H9 (cell line): ENCODE measurements at regions not wholly inside any gene's neighbourhood (a gene's known extent, or its start where the extent isn't known, plus 50 kb on each side); places are given as distances from the start of the nearest gene placed in this dataset.

Source experiments
- DNase-seq: peaks from one replicate; pipeline ENCODE4 v3.0.0-alpha.2; 2017
- H2AFZ ChIP-seq: one replicate; pipeline ENCODE4 v1.6.1; 2013; ENCODE audit warnings: mild to moderate bottlenecking, low read length, control low read depth, moderate library complexity
- H2AK5ac ChIP-seq: 2 replicates; pipeline ENCODE4 v1.6.1; 2013; ENCODE audit warnings: low read length, control low read depth, mixed read lengths; ENCODE audit not compliant: insufficient read length
- H2BK120ac ChIP-seq: one replicate; pipeline ENCODE4 v1.6.1; 2013; ENCODE audit warnings: low read depth, mild to moderate bottlenecking, low read length, control low read depth, inconsistent platforms; ENCODE audit not compliant: poor library complexity, severe bottlenecking
- H2BK12ac ChIP-seq: 2 replicates; pipeline ENCODE4 v1.6.1; 2013; ENCODE audit warnings: low read length, control low read depth, mixed read lengths, low read depth; ENCODE audit not compliant: insufficient read length
- H2BK15ac ChIP-seq: 2 replicates; pipeline ENCODE4 v1.6.1; 2013; ENCODE audit warnings: low read depth, low read length, control low read depth
- H2BK20ac ChIP-seq: one replicate; pipeline ENCODE4 v1.6.1; 2013; ENCODE audit warnings: low read depth, mild to moderate bottlenecking, low read length, control low read depth, inconsistent platforms; ENCODE audit not compliant: poor library complexity, severe bottlenecking
- H2BK5ac ChIP-seq: 2 replicates; pipeline ENCODE4 v1.6.1; 2013; ENCODE audit warnings: low read length, control low read depth, mixed read lengths; ENCODE audit not compliant: insufficient read length
- H3K14ac ChIP-seq: 2 replicates; pipeline ENCODE4 v1.6.1; 2013; ENCODE audit warnings: low read length, control low read depth; ENCODE audit not compliant: insufficient read depth
- H3K18ac ChIP-seq: 2 replicates; pipeline ENCODE4 v1.6.1; 2013; ENCODE audit warnings: low read depth, mild to moderate bottlenecking, mixed read lengths, low read length, control low read depth; ENCODE audit not compliant: insufficient read length
- H3K23ac ChIP-seq: 2 replicates; pipeline ENCODE4 v1.6.1; 2013; ENCODE audit warnings: low read length, control low read depth, mixed read lengths, low read depth; ENCODE audit not compliant: insufficient read length
- H3K23me2 ChIP-seq: 2 replicates; pipeline ENCODE4 v1.6.1; 2013; ENCODE audit warnings: low read depth, mild to moderate bottlenecking, mixed read lengths, low read length, control low read depth; ENCODE audit not compliant: insufficient read length, poor library complexity, severe bottlenecking
- H3K27ac ChIP-seq: 2 replicates; pipeline ENCODE4 v1.5.1; 2013; ENCODE audit warnings: low read length, control low read depth, mixed read lengths, low read depth; ENCODE audit not compliant: insufficient read length
- H3K27me3 ChIP-seq: 2 replicates; pipeline ENCODE4 v1.6.1; 2013; ENCODE audit warnings: low read length, control low read depth, inconsistent platforms; ENCODE audit not compliant: insufficient read depth
- H3K4ac ChIP-seq: 2 replicates; pipeline ENCODE4 v1.6.1; 2013; ENCODE audit warnings: low read depth, mild to moderate bottlenecking, control low read depth, inconsistent platforms, low read length, moderate library complexity
- H3K4me1 ChIP-seq: 2 replicates; pipeline ENCODE4 v1.6.1; 2013; ENCODE audit warnings: low read length, control low read depth, inconsistent platforms; ENCODE audit not compliant: insufficient read depth
- H3K4me2 ChIP-seq: 2 replicates; pipeline ENCODE4 v1.6.1; 2013; ENCODE audit warnings: low read length, control low read depth, mixed read lengths; ENCODE audit not compliant: insufficient read length, insufficient read depth
- H3K56ac ChIP-seq: 2 replicates; pipeline ENCODE4 v1.6.1; 2013; ENCODE audit warnings: low read depth, mild to moderate bottlenecking, mixed read lengths, low read length, control low read depth; ENCODE audit not compliant: insufficient read length
- H3K79me1 ChIP-seq: 2 replicates; pipeline ENCODE4 v1.6.1; 2013; ENCODE audit warnings: low read depth, mild to moderate bottlenecking, moderate library complexity, low read length, control low read depth, inconsistent platforms; ENCODE audit not compliant: insufficient read depth, poor library complexity, severe bottlenecking
- H3K79me2 ChIP-seq: 2 replicates; pipeline ENCODE4 v1.6.1; 2013; ENCODE audit warnings: low read length, control low read depth, inconsistent platforms; ENCODE audit not compliant: insufficient read depth
- H3K9ac ChIP-seq: 2 replicates; pipeline ENCODE4 v1.6.1; 2013; ENCODE audit warnings: low read length, control low read depth, mixed read lengths; ENCODE audit not compliant: insufficient read length; ENCODE audit errors: extremely low read depth
- H3K9me3 ChIP-seq: one replicate; pipeline ENCODE4 v1.6.1; 2013; ENCODE audit warnings: low read depth, low read length, inconsistent platforms; ENCODE audit not compliant: control insufficient read depth
- H3T11ph ChIP-seq: one replicate; pipeline ENCODE4 v1.6.1; 2013; ENCODE audit warnings: mild to moderate bottlenecking, low read length, control low read depth, inconsistent platforms
- H4K20me1 ChIP-seq: one replicate; pipeline ENCODE4 v1.6.1; 2013; ENCODE audit not compliant: control insufficient read depth, insufficient read length, insufficient read depth
- H4K5ac ChIP-seq: 2 replicates; pipeline ENCODE4 v1.6.1; 2013; ENCODE audit warnings: low read depth, mild to moderate bottlenecking, mixed read lengths, low read length, control low read depth; ENCODE audit not compliant: insufficient read length
- H4K8ac ChIP-seq: replicated peaks from 2 replicates; pipeline ENCODE4 v1.6.1; 2013; ENCODE audit warnings: low read length, control low read depth, mixed read lengths, low read depth; ENCODE audit not compliant: insufficient read length
- H4K91ac ChIP-seq: 2 replicates; pipeline ENCODE4 v1.6.1; 2013; ENCODE audit warnings: low read depth, mild to moderate bottlenecking, moderate library complexity, mixed read lengths, low read length, control low read depth; ENCODE audit not compliant: insufficient read length
- H3K27ac Mint-ChIP-seq, 3 experiments: 2 replicates in 2 of 3; 3 replicates in 1 of 3; pipeline ENCODE4 v1.8.0; 2020 to 2021; ENCODE audit warnings: mixed read lengths in 3 of 3, mild to moderate bottlenecking in 1 of 3, moderate library complexity in 1 of 3
- H3K27me3 Mint-ChIP-seq: 2 replicates; pipeline ENCODE4 v1.8.0; 2021; ENCODE audit warnings: low read depth, mild to moderate bottlenecking, moderate library complexity, mixed read lengths
- H3K36me3 Mint-ChIP-seq, 3 experiments: 2 replicates in 2 of 3; 3 replicates in 1 of 3; pipeline ENCODE4 v1.8.0; 2020 to 2021; ENCODE audit warnings: low read depth in 3 of 3, mixed read lengths in 3 of 3; ENCODE audit not compliant: insufficient read depth in 1 of 3
- H3K4me1 Mint-ChIP-seq, 2 experiments: 2 replicates each; pipeline ENCODE4 v1.8.0; 2020; ENCODE audit warnings: mixed read lengths in 2 of 2
- H3K4me3 Mint-ChIP-seq, 2 experiments: 2 replicates in 1 of 2; 3 replicates in 1 of 2; pipeline ENCODE4 v1.8.0; 2020 to 2021; ENCODE audit warnings: mild to moderate bottlenecking in 2 of 2, mixed read lengths in 2 of 2, moderate library complexity in 1 of 2
- H3K9me3 Mint-ChIP-seq, 2 experiments: 2 replicates in 1 of 2; 3 replicates in 1 of 2; pipeline ENCODE4 v1.8.0; 2020; ENCODE audit warnings: mild to moderate bottlenecking in 2 of 2, mixed read lengths in 2 of 2, moderate library complexity in 1 of 2
- CTCF ChIP-seq: fragments of 200-600 bp; sonication (generic); conservative IDR thresholded peaks from 3 replicates; pipeline ENCODE4 v1.8.0; 2021; ENCODE audit warnings: antibody characterized with exemption, mild to moderate bottlenecking
- WGBS: extraction: QIAGEN DNeasy Blood & Tissue Kit; methylation state at CpG from one replicate; pipeline ENCODE4 v1.1.7; 2013; ENCODE audit warnings: missing lambda C conversion rate, low lambda C conversion rate, mixed read lengths; ENCODE audit not compliant: insufficient read length; ENCODE audit errors: extremely low coverage; 5-methylcytosine and 5-hydroxymethylcytosine counted together

- Histone ChIP-seq H2BK5ac (no peak overlapping the region), H3K79me2 (no peaks in the 10 kb centered on the region), H3K4ac (no peak overlapping the region), H2BK20ac (no peak overlapping the region), H3K27me3 (no peaks in the 10 kb centered on the region), H3K4me1 (no peaks in the 10 kb centered on the region), H2BK15ac (no peak overlapping the region), H3K79me1 (no peaks in the 10 kb centered on the region), H4K8ac (no peak overlapping the region), H3K27ac (no peak overlapping the region), H3T11ph (no peak overlapping the region), H4K5ac (no peak overlapping the region), H2BK120ac (no peak overlapping the region), H2BK12ac (no peak overlapping the region), H4K91ac (no peak overlapping the region), H3K56ac (no peak overlapping the region), H3K18ac (no peak overlapping the region), H2AFZ (no peak overlapping the region), H3K4me2 (no peak overlapping the region), H3K9ac (no peak overlapping the region), H3K14ac (no peak overlapping the region), H2AK5ac (no peak overlapping the region), H3K23ac (no peak overlapping the region), H3K9me3 (no peaks in the 10 kb centered on the region), H4K20me1 (no peaks in the 10 kb centered on the region), H3K23me2 (no peaks in the 10 kb centered on the region)
- H3K36me3 Mint-ChIP-seq = peaks cover 13 to 21% (median 13%) of the 10 kb centered on the region in 3 experiments
- no peak for TF ChIP-seq CTCF
- H3K4me3 Mint-ChIP-seq = no peak overlapping the region
- H3K27ac Mint-ChIP-seq = no peak overlapping the region
- H3K4me1 Mint-ChIP-seq = no peaks in the 10 kb centered on the region
- H3K27me3 Mint-ChIP-seq = no peaks in the 10 kb centered on the region
- no CpG with 5 or more reads among the region's 8 CpGs for WGBS
- H3K9me3 Mint-ChIP-seq = peaks cover 19 to 20% of the 10 kb centered on the region in 2 experiments
- DNase-seq = no peak
Observed at GRCh38 chr13:56039992-56040391, 1100.7 kb upstream of the PRR20A start.
